Ovary (tissue), 3 donors: ENCODE measurements at regions not wholly inside any gene's neighbourhood (a gene's known extent, or its start where the extent isn't known, plus 50 kb on each side); places are given as distances from the start of the nearest gene placed in this dataset.

Source experiments
- CTCF ChIP-seq, 3 donors: fragments of 450-650 bp in 2 of 3; fragments of 200-600 bp in 1 of 3; IDR thresholded peaks; one replicate each; pipeline versions ENCODE4 v1.5.1 to v1.8.0; 2016 to 2022; ENCODE audit warnings: antibody characterized with exemption in 3 of 3, mild to moderate bottlenecking in 1 of 3
- POLR2A ChIP-seq: fragments of 450-650 bp; IDR thresholded peaks from one replicate; pipeline ENCODE4 v1.6.1; 2017; ENCODE audit warnings: antibody characterized with exemption, mild to moderate bottlenecking, moderate library complexity
- donor health status: DM: no; HTN: no; CAD: no.

GRCh38 chr4:101655857-101656256 is 134.7 kb upstream of the BANK1 start:
- TF ChIP-seq CTCF (IDR thresholded peaks at IDR 0.05) (no peak), POLR2A (no peak)
